H1 (cell line): ENCODE measurements at regions not wholly inside any gene's neighbourhood (a gene's known extent, or its start where the extent isn't known, plus 50 kb on each side); places are given as distances from the start of the nearest gene placed in this dataset.
A peak's percentile ranks its signal among the peaks of the same experiment; 100 is the strongest.

ENCODE experiments used
- CTCF ChIA-PET: fragments of 300-600 bp; sonication (Branson Sonifier 250); formaldehyde crosslinking; loops from one replicate; lab custom pipeline; 2021; ENCODE audit not compliant: partially characterized antibody; lab: Charles Lee
- POLR2A ChIA-PET: fragments of 300-600 bp; sonication (Branson Sonifier 250); formaldehyde crosslinking; loops from one replicate; lab custom pipeline; 2021; ENCODE audit warnings: inconsistent platforms; ENCODE audit not compliant: partially characterized antibody; lab: Charles Lee
- DNase-seq, 2 experiments: peaks; one replicate each; pipeline versions ENCODE4 v3.0.0 to v3.0.0-alpha.2; 2010 to 2022; ENCODE audit warnings: low spot score in 2 of 2, low read depth in 1 of 2, mixed read lengths in 1 of 2
- FAIRE-seq: peaks from 2 replicates; lab custom pipeline; 2011; peaks lifted over from hg19 to GRCh38; lab: Jason Lieb, UNC
- H2AFZ ChIP-seq: 2 replicates; pipeline ENCODE4 v1.8.1; 2012; ENCODE audit warnings: low read length, inconsistent platforms
- H2AK5ac ChIP-seq: 2 replicates; pipeline ENCODE4 v1.6.1; 2013; ENCODE audit warnings: low read depth, low read length
- H2BK120ac ChIP-seq: replicated peaks from 2 replicates; pipeline ENCODE3; 2013; ENCODE audit warnings: low read depth, low read length, inconsistent platforms
- H2BK12ac ChIP-seq: 2 replicates; pipeline ENCODE4 v1.6.1; 2013; ENCODE audit warnings: low read depth, low read length
- H2BK15ac ChIP-seq: 2 replicates; pipeline ENCODE4 v1.6.1; 2013; ENCODE audit warnings: low read length
- H2BK20ac ChIP-seq: 2 replicates; pipeline ENCODE4 v1.6.1; 2013; ENCODE audit warnings: low read length
- H2BK5ac ChIP-seq: 2 replicates; pipeline ENCODE4 v1.6.1; 2013; ENCODE audit warnings: low read depth, low read length
- H3K14ac ChIP-seq: 2 replicates; pipeline ENCODE4 v1.6.1; 2013; ENCODE audit warnings: inconsistent platforms; ENCODE audit not compliant: insufficient read length
- H3K18ac ChIP-seq: 2 replicates; pipeline ENCODE4 v1.6.1; 2013; ENCODE audit warnings: low read length; ENCODE audit errors: extremely low read depth
- H3K23ac ChIP-seq: 2 replicates; pipeline ENCODE4 v1.6.1; 2013; ENCODE audit warnings: inconsistent platforms; ENCODE audit not compliant: insufficient read length
- H3K23me2 ChIP-seq: 2 replicates; pipeline ENCODE4 v1.6.1; 2013; ENCODE audit warnings: low read depth, low read length
- H3K27ac ChIP-seq: 2 replicates; pipeline ENCODE4 v1.6.1; 2011; ENCODE audit warnings: low read depth, low read length, inconsistent platforms
- H3K27me3 ChIP-seq, 4 experiments: replicated peaks in 1 of 4; 1 replicate in 1 of 4; 2 replicates in 3 of 4; pipeline versions ENCODE4 v1.6.1 to v1.8.1; 2011 to 2013; ENCODE audit warnings: low read length in 3 of 4, mild to moderate bottlenecking in 3 of 4, inconsistent platforms in 2 of 4, mixed read lengths in 2 of 4, moderate library complexity in 1 of 4; ENCODE audit not compliant: control insufficient read depth in 3 of 4, insufficient read depth in 3 of 4; ENCODE audit errors: extremely low read depth in 1 of 4
- H3K36me3 ChIP-seq, 4 experiments: 2 replicates each; pipeline versions ENCODE4 v1.6.1 to v1.8.1; 2011 to 2013; ENCODE audit warnings: mild to moderate bottlenecking in 4 of 4, low read length in 3 of 4, moderate library complexity in 2 of 4, control low read depth in 1 of 4, inconsistent platforms in 1 of 4; ENCODE audit not compliant: insufficient read depth in 4 of 4, control insufficient read depth in 2 of 4
- H3K4ac ChIP-seq: replicated peaks from 2 replicates; pipeline ENCODE3; 2013; ENCODE audit warnings: low read length, low read depth, mixed read lengths, inconsistent platforms; ENCODE audit not compliant: insufficient read length
- H3K4me1 ChIP-seq, 4 experiments: replicated peaks in 1 of 4; 1 replicate in 1 of 4; 2 replicates in 3 of 4; pipeline versions ENCODE4 v1.6.1 to v1.8.1; 2011 to 2013; ENCODE audit warnings: low read length in 3 of 4, inconsistent platforms in 2 of 4, mixed read lengths in 1 of 4; ENCODE audit not compliant: insufficient read depth in 4 of 4, control insufficient read depth in 3 of 4
- H3K4me2 ChIP-seq, 2 experiments: 2 replicates each; pipeline versions ENCODE4 v1.6.1 to v1.8.1; 2011 to 2013; ENCODE audit warnings: low read depth in 2 of 2, low read length in 2 of 2, control low read depth in 1 of 2, inconsistent platforms in 1 of 2, mild to moderate bottlenecking in 1 of 2; ENCODE audit not compliant: insufficient read depth in 1 of 2
- H3K4me3 ChIP-seq, 4 experiments: fragments of 200-600, 300-600 bp in 1 of 4; sonication (generic), shearing (Covaris generic), sonication (Bioruptor Twin) in 1 of 4; 2 replicates each; pipeline versions ENCODE4 v1.5.1 to v1.8.1; 2011 to 2016; ENCODE audit warnings: low read length in 4 of 4, low read depth in 3 of 4, control low read depth in 2 of 4, inconsistent platforms in 2 of 4, mild to moderate bottlenecking in 2 of 4, mixed read lengths in 1 of 4, moderate library complexity in 1 of 4; ENCODE audit not compliant: insufficient read depth in 2 of 4; ENCODE audit errors: extremely low read depth in 1 of 4
- H3K56ac ChIP-seq: replicated peaks from 2 replicates; pipeline ENCODE3; 2013; ENCODE audit warnings: low read depth, mild to moderate bottlenecking, mixed read lengths, low read length, inconsistent platforms; ENCODE audit not compliant: insufficient read length
- H3K79me1 ChIP-seq: 2 replicates; pipeline ENCODE4 v1.6.1; 2013; ENCODE audit warnings: low read depth, low read length, control low read depth
- H3K79me2 ChIP-seq, 2 experiments: 2 replicates each; pipeline versions ENCODE4 v1.6.1 to v1.8.1; 2012 to 2013; ENCODE audit warnings: low read length in 2 of 2, mild to moderate bottlenecking in 2 of 2, inconsistent platforms in 1 of 2; ENCODE audit not compliant: insufficient read depth in 2 of 2, control insufficient read depth in 1 of 2
- H3K9ac ChIP-seq, 4 experiments: replicated peaks in 1 of 4; 1 replicate in 1 of 4; 2 replicates in 3 of 4; pipeline versions ENCODE4 v1.6.1 to v1.8.1; 2011 to 2013; ENCODE audit warnings: low read depth in 3 of 4, low read length in 3 of 4, control low read depth in 2 of 4, mild to moderate bottlenecking in 2 of 4, moderate library complexity in 2 of 4, inconsistent platforms in 1 of 4; ENCODE audit errors: extremely low read depth in 1 of 4
- H3K9me3 ChIP-seq, 2 experiments: 2 replicates each; pipeline versions ENCODE4 v1.6.1 to v1.8.1; 2012 to 2013; ENCODE audit warnings: mild to moderate bottlenecking in 2 of 2, moderate library complexity in 2 of 2, control low read depth in 1 of 2, inconsistent platforms in 1 of 2, low read depth in 1 of 2, low read length in 1 of 2, mixed read lengths in 1 of 2; ENCODE audit not compliant: insufficient read depth in 2 of 2
- H4K20me1 ChIP-seq, 2 experiments: replicated peaks in 1 of 2; 2 replicates each; pipeline versions ENCODE3 to v1.8.1; 2011 to 2013; ENCODE audit warnings: inconsistent platforms in 2 of 2, low read length in 2 of 2, mild to moderate bottlenecking in 1 of 2; ENCODE audit not compliant: insufficient read depth in 2 of 2, control insufficient read depth in 1 of 2
- H4K5ac ChIP-seq: 2 replicates; pipeline ENCODE4 v1.6.1; 2013; ENCODE audit warnings: low read length, low read depth, mixed read lengths, inconsistent platforms; ENCODE audit not compliant: insufficient read length
- H4K8ac ChIP-seq: 2 replicates; pipeline ENCODE4 v1.8.0; 2013; ENCODE audit warnings: mild to moderate bottlenecking, moderate library complexity, low read length, inconsistent platforms; ENCODE audit not compliant: insufficient read depth; ENCODE audit errors: extremely low read depth
- H4K91ac ChIP-seq: replicated peaks from 2 replicates; pipeline ENCODE3; 2013; ENCODE audit warnings: low read length, mixed read lengths, inconsistent platforms; ENCODE audit not compliant: insufficient read length
- RAD21 ChIP-seq, 2 experiments: IDR thresholded peaks in 1 of 2; conservative IDR thresholded peaks in 1 of 2; 2 replicates each; pipeline ENCODE4 v1.6.1; 2011; ENCODE audit warnings: low read depth in 2 of 2, low read length in 2 of 2, improper control_type of control experiment in 1 of 2, inconsistent platforms in 1 of 2, mild to moderate bottlenecking in 1 of 2, moderate library complexity in 1 of 2
- WGBS, 2 experiments: shearing (Covaris generic) in 1 of 2; methylation state at CpG; one replicate each; pipeline versions ENCODE4 v1.1.6 to v1.1.7; 2013 to 2015; ENCODE audit warnings: low lambda C conversion rate in 2 of 2, mixed read lengths in 2 of 2, inconsistent platforms in 1 of 2, low coverage in 1 of 2, missing lambda C conversion rate in 1 of 2; ENCODE audit not compliant: insufficient replicate concordance in 2 of 2, insufficient coverage in 1 of 2, insufficient read length in 1 of 2; ENCODE audit errors: extremely low coverage in 1 of 2, missing lambda C conversion rate in 1 of 2; 5-methylcytosine and 5-hydroxymethylcytosine counted together
- TF ChIP-seq, protein P1 (sequence below): IDR thresholded peaks from 2 replicates; pipeline ENCODE4 v1.6.1; 2012; ENCODE audit warnings: inconsistent platforms

DNA sequence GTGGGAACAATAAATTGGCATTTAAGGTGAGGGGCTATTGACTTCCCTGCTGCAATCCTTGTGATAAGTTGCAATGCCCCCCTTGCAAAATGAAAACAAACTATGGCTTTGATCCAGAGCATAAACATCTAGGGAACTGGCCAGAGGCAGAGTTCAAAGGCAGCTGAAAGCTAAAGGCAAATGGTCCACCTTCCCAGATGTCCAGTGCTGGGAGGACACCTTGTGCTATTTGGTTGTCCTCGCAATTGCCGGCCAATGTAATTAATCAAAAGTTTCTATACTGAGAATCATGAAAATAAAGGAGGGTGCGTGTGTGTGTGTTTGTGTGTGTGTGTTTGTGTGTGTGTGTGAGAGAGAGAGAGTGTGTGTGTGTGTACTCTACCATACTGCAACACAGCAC is 337.4 kb downstream of the CBLN4 start:
- WGBS, 2 experiments = 81% methylated on average over 3 of the region's 3 CpGs; no CpG with 5 or more reads in 1 of the 2 experiments

More for the DNA sequence above, 337.4 kb downstream of the CBLN4 start:
- Histone ChIP-seq H2BK12ac (no peak overlapping the region), H2BK5ac (no peak overlapping the region), H3K23me2 (no peaks in the 10 kb centered on the region; the same call in 1 of the 2 replicates), H4K20me1 (no peaks in the 10 kb centered on the region), H3K4ac (no peak overlapping the region), H4K8ac (no peak overlapping the region), H3K27me3 (no peaks in the 10 kb centered on the region), H2AFZ (no peak overlapping the region), H3K14ac (no peak overlapping the region), H3K36me3 (no peaks in the 10 kb centered on the region), H3K79me2 (no peaks in the 10 kb centered on the region), H2BK20ac (no peak overlapping the region), H3K18ac (no peak overlapping the region), H2BK15ac (no peak overlapping the region), H3K27ac (no peak overlapping the region), H4K91ac (no peak overlapping the region), H4K5ac (no peak overlapping the region), H2BK120ac (no peak overlapping the region), H3K4me3 (no peak overlapping the region), H2AK5ac (no peak overlapping the region), H3K9me3 (no peaks in the 10 kb centered on the region), H3K4me1 (no peaks in the 10 kb centered on the region), H3K9ac (no peak overlapping the region), H3K79me1 (no peaks in the 10 kb centered on the region), H3K4me2 (no peak overlapping the region), H3K23ac (no peak overlapping the region), H3K56ac (no peak overlapping the region)
- POLR2A ChIA-PET = no interaction called here
- DNase-seq = no peak
- no peak for FAIRE-seq
- TF ChIP-seq, protein P1, sequence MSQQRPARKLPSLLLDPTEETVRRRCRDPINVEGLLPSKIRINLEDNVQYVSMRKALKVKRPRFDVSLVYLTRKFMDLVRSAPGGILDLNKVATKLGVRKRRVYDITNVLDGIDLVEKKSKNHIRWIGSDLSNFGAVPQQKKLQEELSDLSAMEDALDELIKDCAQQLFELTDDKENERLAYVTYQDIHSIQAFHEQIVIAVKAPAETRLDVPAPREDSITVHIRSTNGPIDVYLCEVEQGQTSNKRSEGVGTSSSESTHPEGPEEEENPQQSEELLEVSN = no peak
- peak; percentile 15 to 16; a peak in 3 of 4 replicates for TF ChIP-seq RAD21 (IDR thresholded peaks at IDR 0.05 in 1 of 2, conservative IDR thresholded peaks at IDR 0.05 in 1 of 2; ENCODE audit: low read depth in 2 of 2, low read length in 2 of 2)
- CTCF ChIA-PET = interaction anchor here (0.8 kb wide), 1 partner anchor 26 kb away, joined by 3 read pairs; no protein-coding TSS in a partner anchor
